ENCODE measurements at regions not wholly inside any gene's neighbourhood (a gene's known extent, or its start where the extent isn't known, plus 50 kb on each side); places are given as distances from the start of the nearest gene placed in this dataset.

DNA sequence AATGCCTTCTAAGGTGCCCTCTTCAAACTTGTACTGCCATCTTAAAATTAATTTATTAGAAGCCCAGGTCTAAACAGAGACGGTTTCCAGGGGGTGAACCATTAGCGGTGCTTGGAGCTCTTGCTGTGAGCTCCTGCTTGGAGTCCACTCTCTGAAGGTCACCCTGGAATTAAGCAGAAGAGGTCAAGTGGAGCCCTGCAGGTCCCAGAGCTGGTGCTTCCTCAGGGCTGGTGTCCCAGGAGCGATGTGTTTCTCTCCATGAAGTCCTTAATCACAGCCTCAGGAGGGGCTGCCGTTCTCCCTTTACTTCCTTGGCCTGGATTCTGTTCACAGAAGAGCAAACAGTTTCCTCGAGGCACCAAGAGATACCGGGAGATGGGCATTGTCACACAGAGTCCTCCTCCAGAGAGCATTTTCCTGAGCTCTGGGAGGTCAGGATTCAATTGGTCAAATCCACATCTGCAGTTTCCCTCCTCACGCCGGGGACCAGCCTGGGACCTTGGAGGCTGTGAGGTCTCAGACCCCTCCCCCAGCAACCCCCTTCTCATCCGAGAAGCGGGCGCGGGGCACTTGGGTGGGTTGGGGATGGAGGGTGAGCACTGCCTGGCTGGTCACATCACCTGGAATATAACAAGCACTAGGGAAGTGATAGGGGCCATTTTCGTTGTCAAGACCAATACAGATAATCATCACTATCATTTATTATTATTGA is 310.4 kb downstream of the AJAP1 start:
- no peak for TF ChIP-seq RELA (CRISPR knock-in tag; IDR thresholded peaks at IDR 0.05; ENCODE audit: borderline replicate concordance)
- TF ChIP-seq, protein P1, sequence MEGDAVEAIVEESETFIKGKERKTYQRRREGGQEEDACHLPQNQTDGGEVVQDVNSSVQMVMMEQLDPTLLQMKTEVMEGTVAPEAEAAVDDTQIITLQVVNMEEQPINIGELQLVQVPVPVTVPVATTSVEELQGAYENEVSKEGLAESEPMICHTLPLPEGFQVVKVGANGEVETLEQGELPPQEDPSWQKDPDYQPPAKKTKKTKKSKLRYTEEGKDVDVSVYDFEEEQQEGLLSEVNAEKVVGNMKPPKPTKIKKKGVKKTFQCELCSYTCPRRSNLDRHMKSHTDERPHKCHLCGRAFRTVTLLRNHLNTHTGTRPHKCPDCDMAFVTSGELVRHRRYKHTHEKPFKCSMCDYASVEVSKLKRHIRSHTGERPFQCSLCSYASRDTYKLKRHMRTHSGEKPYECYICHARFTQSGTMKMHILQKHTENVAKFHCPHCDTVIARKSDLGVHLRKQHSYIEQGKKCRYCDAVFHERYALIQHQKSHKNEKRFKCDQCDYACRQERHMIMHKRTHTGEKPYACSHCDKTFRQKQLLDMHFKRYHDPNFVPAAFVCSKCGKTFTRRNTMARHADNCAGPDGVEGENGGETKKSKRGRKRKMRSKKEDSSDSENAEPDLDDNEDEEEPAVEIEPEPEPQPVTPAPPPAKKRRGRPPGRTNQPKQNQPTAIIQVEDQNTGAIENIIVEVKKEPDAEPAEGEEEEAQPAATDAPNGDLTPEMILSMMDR (IDR thresholded peaks at IDR 0.05): no peak
- TF ChIP-seq TEAD4 (CRISPR knock-in tag; IDR thresholded peaks at IDR 0.05): no peak
- TF ChIP-seq FOXP1 (CRISPR knock-in tag; IDR thresholded peaks at IDR 0.05; ENCODE audit: borderline replicate concordance): no peak
- TF ChIP-seq, protein P2, sequence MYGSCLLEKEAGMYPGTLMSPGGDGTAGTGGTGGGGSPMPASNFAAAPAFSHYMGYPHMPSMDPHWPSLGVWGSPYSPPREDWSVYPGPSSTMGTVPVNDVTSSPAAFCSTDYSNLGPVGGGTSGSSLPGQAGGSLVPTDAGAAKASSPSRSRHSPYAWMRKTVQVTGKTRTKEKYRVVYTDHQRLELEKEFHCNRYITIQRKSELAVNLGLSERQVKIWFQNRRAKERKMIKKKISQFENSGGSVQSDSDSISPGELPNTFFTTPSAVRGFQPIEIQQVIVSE (CRISPR knock-in tag; IDR thresholded peaks at IDR 0.05; ENCODE audit: borderline replicate concordance): no peak
- no peak for TF ChIP-seq NFE2L1 (CRISPR knock-in tag; IDR thresholded peaks at IDR 0.05)

Measured in WTC11 (cell line).